ENCODE measurements at regions not wholly inside any gene's neighbourhood (a gene's known extent, or its start where the extent isn't known, plus 50 kb on each side); places are given as distances from the start of the nearest gene placed in this dataset.
A peak's percentile ranks its signal among the peaks of the same experiment; 100 is the strongest.
"Not testable (repeated sequence)": the region's sequence is repeated elsewhere in the genome, so short reads cannot be mapped to it uniquely, and the experiment has no call there.

DNA sequence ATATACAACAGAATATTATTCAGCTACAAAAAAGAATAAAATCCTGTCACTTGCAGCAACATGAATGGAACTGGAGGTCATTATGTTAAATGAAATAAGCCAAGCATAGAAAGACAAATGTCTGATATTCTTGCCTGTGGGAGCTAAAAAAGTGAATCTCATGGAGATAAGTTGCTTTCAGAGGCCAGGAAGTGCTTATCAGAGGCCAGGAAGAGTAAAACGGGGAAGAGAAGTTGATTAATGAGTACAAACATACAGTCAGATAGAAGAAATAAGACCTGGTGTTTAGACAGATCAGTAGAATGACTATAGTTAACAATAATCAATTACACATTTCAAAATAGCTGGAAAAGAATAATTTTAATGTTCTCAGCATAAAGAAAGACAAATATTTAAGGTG is 54.4 kb upstream of the CPHXL start:
- FAIRE-seq = no peak

DNA sequence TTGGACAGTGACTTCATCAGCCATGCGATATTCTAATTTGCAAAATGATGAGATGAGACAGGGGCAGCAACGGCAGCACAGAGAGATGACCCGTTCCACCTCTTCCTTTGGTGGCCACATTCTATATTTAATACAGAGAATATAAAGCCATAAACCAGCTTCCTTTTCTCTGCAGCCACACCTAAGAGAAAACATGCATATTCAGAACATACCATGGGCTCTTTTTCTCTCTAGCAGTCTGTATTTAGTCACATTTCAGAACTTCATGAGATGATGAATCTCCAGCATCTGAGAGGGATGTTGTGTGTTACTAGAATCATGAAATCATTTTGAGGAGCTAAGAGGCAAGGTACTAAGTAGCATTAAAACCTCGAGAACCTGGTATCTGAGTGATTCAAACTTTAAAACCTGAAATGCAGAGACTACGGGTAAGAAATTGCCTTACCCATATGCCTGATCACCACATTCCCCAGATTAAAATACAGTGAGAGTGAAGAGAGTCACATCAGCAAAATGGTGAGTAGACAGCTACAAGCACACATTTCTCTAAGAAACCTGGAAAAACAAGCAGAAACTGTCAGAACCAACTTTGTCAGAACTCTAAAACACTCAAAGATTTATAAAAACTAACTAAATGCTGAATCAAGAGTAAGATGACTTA is 55.5 kb upstream of the CPHXL start:
- FAIRE-seq = no peak

DNA sequence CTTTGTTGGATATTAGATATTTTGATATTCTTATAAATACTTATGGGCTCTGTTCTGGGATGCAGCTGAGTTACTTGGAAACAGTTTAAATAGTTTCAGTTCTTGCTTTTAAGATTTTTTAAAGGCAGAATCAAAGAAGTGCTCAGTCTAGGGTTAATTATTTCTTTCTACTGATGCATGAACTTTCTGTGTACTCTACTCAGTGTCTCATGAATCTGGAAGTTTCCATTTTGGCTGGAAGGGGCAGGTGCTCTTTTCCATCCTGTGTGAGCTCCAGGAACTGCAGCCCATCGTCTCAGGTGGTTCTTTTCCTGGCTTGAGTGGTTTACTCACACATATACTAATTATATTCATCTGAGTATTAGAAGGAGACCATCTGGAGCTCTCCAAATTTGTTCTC is 61.1 kb upstream of the CPHXL start:
- FAIRE-seq = no peak

DNA sequence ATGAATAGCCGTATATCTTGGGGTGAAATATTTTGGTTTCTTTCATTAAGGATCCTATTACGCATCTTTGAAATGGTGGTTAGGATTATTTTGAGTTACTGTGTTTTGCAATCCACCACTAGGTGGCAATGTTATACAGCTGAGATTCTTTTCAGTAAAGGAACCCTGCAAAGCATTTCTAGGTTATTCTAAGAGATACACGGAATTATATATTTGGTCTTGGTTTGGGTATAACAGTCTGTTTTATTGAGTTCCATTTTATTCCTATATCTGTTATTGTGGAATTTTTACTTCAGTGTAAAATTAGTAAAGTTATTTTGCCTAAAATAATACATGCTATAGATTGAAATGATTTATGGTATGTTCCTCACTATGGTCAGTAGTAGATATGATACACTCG is 62.9 kb upstream of the CPHXL start:
- FAIRE-seq = peak; percentile 93

DNA sequence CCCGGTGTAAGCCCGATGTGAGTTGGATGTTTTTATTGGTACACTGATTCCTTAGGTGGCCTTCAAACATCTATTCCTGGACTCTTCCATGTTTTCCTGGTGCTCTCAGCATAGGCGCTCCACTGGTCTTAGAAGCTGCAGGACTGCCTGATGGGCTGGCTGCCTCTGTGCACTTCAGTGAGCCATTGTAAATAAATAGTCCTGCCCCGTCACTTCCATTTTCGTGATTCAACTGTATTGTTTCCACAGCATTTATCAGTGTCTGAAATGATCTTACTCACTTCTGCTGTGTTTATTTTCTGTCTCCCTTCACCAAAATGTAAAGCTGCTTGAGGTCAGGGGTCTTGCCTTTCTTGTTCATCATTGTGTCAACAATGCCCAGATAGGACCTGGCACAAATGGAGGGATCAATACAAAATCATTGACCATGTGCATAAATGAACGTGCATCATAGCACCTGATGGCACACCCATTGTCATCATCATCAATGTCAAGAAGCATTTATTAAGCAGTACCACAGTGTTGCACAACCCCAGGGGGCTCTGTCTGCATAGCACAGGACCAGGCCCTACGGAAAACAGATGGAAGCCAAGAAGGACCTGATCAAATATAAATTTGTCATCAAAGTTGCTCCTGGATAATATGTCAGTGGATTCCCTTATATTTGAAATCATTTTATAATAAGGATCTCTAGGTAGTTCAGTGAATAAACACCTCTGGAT is 66.6 kb upstream of the CPHXL start:
- FAIRE-seq = no peak

DNA sequence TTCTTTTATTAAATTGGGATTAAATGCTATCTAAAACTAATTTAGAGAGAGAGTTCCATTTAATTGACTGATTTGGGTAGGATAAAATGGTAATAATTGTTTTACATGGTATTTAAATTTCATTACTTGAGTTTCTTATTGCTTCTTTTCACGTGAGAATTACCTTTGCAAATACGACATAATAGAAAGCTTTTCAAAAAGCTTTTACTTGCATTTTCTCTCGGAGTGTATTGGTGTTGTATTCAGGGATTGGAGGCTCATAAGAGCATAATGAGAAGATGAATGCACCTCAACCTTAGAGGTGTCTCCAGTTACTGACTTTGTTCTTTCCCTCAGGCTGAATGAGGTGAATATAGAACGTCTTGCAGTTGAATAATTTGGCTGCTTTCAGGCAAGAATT is 67.4 kb upstream of the CPHXL start:
- no peak for FAIRE-seq

DNA sequence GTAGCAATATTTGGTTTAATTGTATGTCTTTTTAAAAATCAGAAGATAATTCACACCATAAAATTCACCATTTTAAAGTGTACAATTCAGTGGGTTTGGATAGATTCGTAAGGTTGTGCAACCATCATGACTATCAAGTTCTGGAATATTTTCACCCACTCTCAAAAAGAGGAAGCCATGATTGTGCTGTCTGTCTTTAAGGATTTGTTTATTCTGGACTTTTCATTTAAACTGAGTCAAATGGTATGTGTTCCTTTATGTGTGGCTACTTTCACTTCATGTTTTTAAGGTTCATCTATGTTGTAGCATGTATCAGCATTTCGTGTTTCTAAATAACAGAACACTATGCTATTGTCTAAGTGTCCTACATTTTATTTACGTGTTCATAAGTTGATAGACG is 68.1 kb upstream of the CPHXL start:
- FAIRE-seq = no peak

DNA sequence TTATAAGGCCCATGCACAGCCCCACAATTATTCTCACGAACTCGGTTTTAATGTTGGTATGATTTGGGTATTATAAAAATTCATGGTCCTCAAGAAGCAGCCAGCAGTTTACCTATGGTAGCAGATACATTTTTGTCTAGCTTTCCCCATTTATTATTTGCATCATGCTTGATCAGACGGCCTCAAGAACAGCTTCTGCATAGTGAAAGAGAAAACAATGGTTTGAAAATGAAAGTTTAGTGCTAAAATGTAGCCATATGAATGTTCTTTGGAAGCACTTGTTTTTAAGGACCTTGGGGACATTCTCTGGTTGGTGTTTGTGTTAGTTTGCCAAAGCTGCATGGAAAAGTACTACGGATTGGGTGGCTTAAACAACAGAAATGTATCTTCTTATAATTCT is 72.4 kb upstream of the CPHXL start:
- FAIRE-seq = no peak

DNA sequence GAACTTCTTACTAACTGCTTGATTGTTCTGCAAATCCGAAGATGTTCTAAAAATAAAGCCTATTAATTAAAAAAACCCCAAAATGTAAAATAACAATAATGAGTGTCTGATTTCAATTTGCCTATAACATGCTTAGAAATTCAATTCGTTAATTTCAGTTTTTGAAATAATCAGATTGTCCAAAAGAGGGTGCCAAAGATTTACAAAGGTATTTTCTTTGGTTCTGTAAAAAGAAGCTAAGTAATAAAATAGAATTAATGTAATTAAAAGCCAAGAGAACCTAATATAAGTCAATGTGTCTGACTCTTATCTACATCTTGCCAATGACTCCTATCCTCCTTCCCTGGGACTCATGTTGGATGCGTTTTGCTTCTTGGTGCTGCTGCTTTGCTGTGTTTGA is 75.0 kb upstream of the CPHXL start:
- FAIRE-seq = no peak

DNA sequence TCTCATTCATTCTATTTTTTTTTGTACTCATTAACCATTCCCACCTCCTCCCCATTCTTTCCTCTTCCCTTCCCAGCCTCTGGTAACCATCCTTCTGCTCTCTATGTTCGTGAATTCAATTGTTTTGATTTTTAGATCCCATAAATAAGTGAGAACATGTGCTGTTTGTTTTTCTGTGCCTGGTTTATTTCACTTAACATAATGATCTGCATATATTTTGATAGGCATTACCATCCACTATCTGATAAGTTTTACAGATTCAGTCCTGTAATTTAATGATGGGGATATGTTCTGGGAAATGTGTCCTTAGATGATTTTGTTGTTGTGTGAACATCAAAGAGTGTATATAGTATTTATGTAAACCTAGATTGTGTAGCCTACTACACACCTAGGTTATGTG is 77.5 kb upstream of the CPHXL start:
- no peak for FAIRE-seq

DNA sequence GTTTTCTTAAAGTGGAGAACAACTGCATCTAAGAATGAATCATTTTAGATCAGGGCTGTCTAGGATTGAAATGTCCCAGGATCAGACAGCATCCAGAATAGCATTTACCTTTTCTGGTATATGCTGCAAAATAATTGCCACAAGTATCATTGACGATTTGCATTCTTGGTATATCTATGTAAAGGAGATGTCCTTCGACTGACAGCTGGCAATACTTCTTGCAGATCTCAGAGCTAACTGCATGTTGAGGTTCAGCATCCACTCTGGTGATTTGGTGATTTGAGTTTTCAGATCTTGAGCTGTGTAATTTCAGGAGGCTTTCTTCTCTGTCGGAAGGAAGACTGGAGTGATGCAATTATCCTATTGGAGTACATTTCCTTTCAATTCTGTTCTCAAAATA is 78.1 kb upstream of the CPHXL start:
- no peak for FAIRE-seq

DNA sequence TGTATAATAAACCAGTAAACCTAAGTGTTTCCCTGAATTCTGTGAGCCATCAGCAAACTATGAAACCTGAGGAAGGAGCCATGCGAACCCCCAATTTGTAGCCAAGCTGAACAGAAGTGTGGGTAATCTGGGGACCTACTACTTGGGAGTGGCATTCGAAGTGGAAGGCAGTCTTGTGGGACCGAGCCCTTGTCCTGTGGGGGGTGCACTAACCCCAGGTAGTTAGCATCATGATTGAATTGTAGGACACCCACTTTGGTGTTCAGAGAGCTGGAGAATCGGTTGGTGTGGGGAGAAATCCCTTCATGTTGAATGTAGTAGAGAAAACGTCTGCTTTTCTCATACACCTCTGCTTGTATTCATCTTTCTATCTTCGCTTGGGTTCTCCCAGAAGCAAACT is 79.7 kb upstream of the CPHXL start:
- FAIRE-seq = no peak

DNA sequence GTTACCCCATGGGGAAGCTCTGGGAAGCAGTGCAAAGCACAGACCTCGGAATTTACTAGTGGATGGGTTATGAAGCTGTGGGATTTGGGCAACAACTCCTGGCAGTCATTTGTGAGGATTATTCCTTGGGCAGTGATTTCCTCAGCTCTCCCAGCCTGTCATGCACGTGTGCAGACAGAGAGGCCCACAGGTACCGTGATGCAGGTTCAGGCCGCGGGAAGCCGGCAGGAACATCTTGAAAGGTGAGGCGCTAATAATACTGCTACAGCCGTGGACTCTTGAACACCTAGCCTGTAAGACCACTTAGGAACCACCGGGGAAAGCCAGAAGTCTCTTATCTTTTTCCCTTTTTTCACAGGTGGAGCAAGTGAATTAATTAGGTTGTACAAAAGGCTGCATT is 80.2 kb upstream of the CPHXL start:
- no peak for FAIRE-seq

DNA sequence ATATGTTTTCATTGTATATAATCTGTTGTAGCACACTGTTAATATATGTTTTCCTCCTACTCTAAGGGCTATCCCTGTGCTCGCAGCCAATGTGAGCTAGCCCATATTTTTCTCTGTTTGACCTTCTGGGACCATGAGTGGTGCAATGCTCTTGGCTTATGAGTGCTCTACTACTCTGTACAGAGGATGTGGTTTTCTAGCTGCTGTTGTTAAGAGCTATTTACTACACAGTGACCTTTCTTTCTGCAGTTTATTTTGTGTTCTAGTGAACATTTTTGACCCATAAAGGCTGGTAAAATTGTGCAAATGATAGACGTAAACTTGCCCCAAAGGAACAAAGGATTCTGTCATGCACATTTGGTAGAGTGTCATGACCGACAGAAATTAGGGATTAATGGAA is 84.1 kb upstream of the CPHXL start:
- FAIRE-seq = no peak

DNA sequence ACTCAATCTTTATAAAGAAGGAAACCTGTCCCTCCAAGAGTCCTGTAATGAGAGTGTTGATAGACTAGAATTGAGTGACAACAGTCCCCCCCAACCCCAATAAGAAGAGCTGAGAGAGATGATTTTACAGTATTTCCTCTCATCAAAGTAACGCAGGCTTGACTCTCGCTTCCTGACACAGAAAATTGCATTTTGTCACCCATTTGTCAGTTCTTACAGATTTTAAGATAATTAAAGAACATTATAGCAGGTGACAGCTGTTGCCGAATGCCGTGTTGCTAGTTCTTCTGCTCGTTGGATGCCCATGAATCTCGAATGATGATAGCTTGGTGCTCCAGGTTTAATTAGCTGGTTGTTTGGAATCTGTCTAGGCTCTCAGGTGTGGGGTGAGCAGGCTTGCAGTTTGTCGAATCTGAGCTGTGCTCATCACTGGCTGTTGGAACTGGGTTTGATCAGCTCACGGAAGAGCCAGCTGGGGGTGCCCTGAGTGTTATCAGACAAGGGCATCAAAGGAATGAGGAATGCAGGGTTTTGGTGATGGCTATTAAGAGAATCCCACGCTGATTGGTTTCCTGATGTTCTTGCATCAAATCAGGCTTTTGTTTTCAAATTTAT is 84.8 kb upstream of the CPHXL start:
- FAIRE-seq = no peak

DNA sequence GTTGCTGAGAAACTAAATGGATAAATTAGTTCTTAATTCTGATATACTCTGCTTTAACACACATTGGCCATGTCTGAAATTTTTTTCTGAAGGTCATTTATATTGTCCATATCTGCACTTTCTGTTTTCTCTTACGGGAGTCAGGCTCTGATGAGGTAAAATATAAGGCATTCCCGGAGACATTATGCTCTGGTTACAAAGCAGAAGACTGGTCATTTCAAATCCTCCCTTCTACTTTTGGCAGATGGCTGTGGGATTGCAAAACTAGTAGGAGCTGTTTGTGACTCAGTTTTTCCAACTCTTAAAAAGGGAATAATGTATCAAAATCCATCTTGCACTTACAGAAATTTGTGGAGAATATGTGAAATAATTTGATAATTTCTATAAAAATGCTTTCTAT is 92.2 kb upstream of the CPHXL start:
- no peak for FAIRE-seq

DNA sequence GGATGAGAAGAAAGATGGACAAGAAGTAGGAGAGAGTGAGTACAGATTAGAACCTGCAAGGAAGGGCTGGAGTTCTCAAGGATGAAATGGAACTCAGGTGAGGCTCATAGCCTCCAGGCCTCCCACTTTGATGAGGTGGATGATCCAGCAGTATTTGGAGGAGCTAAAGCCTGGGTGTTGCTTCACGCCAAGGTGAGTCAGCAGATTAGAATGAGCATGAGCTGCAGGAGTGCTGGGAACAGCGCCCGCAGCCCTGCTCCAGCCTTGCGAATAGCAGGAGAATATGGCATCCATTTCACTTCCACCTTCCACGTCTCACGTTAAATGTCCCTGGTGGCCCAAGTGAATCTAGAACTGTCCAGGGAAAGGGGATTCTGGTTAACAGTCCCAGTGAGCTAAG is 94.4 kb upstream of the CPHXL start:
- no peak for FAIRE-seq

DNA sequence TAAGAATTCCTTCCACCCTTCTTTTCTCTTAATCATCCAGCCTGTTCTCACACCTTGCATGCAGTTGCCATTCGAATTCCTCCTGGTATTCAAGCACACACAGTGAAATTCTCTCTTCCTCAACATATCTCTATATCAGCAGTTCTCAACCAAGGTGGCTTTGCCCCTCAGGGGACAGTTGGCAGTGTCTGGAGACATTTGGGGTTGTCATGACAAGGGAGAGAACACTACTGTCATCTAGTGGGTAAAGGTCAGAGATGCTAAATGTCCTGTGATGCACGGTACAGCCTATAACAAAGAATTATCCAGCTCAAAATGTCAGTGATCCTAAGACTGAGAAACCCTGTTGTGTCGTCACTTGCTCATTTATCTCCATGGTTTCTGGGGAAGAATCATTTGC is 94.8 kb upstream of the CPHXL start:
- no peak for FAIRE-seq

DNA sequence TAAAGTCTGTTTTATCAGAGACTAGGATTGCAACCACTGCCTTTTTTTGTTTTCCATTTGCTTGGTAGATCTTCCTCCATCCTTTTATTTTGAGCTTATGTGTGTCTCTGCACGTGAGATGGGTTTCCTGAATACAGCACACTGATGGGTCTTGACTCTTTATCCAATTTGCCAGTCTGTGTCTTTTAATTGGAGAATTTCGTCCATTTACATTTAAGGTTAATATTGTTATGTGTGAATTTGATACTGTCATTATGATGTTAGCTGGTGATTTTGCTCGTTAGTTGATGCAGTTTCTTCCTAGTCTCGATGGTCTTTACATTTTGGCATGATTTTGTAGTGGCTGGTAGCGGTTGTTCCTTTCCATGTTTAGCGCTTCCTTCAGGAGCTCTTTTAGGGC is 99.5 kb upstream of the CPHXL start:
- not testable (repeated sequence) for FAIRE-seq

DNA sequence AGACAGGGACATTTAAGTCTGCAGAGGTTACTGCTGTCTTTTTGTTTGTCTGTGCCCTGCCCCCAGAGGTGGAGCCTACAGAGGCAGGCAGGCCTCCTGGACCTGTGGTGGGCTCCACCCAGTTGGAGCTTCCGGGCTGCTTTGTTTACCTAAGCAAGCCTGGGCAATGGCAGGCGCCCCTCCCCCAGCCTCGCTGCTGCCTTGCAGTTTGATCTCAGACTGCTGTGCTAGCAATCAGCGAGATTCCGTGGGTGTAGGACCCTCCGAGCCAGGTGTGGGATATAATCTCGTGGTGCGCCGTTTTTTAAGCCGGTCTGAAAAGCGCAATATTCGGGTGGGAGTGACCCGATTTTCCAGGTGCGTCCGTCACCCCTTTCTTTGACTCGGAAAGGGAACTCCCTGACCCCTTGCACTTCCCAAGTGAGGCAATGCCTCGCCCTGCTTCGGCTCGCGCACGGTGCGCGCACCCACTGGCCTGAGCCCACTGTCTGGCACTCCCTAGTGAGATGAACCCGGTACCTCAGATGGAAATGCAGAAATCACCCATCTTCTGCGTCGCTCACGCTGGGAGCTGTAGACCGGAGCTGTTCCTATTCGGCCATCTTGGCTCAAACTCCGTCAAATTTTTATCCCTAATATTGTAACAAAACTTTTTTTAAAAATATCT is 101.2 kb upstream of the CPHXL start:
- not testable (repeated sequence) for FAIRE-seq

DNA sequence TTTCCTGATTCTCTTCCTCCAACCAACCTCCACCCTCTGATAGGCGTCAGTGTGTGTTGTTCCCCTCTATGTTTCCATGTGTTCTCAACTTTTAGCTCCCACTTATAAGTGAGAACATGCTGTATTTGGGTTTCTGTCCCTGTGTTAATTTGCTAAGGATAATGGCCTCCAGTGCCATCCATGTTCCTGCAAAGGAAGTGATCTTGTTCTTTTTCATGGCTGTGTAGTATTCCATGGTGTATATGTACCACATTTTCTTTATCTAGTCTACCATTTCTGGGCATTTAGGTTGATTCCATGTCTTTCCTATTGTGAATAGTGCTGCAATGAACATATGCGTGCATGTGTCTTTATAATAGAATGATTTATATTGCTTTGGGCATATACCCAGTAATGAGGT is 107.1 kb upstream of the CPHXL start:
- not testable (repeated sequence) for FAIRE-seq

DNA sequence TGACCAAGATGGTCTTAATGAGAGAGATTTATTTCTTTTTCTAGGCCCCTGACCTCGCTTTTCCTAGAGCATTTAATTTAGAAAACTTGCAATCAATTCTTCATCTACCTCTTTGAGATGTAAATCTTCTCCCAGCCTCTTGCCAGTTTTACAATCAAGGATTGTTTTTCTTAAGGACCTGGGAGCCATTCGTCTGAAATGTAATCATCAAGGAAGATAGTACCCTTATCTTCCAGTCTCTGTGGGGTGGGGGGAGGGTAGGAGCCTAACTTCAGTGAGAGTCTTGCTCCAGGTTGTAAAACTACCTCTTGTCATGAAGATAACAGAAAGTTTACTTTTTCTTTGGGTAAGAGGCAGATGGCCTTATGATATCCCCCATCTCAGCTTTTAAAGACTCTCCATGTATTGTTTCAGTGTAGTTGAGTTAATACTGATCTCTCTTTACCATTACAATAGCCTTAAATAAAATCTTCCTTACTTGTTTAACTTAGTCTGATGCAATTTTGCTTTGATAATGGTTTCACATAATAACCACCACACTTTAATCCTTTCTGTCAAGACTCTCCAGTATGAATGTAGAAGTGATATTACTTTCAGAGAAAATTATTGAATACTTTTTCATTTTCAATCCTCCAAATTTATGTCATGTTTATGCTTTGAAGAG is 110.2 kb upstream of the CPHXL start:
- FAIRE-seq = no peak

DNA sequence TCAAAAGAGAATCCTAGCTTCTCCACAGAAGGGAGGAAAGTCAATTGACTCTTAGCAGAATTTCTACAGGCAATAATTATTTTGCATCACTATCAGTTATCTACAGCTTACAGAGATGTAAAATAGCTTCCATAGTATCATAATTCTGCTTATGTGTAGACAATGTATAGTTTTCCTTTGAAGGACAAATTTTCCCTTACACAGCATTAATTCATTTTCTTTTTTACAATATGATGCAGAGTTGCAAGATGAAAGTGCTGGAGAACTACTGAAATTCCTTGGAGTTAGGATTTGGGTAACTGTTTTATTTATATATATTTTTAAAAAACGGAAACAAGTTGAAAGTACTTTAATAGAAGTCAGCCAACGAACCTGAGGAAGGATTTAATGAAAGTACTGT is 111.0 kb upstream of the CPHXL start:
- FAIRE-seq = no peak
